ACC112 (cell line): ENCODE measurements at regions not wholly inside any gene's neighbourhood (a gene's known extent, or its start where the extent isn't known, plus 50 kb on each side); places are given as distances from the start of the nearest gene placed in this dataset.
"Not testable (repeated sequence)": the region's sequence is repeated elsewhere in the genome, so short reads cannot be mapped to it uniquely, and the experiment has no call there.

Experiments
- H2AFZ ChIP-seq: fragments of 200-600 bp; sonication (generic); one replicate; pipeline ENCODE4 v1.6.0; 2017; ENCODE audit warnings: antibody characterized with exemption, low read length; ENCODE audit not compliant: unreplicated experiment
- H3K27ac ChIP-seq: fragments of 200-600 bp; sonication (generic); 2 replicates; pipeline ENCODE4 v1.5.1; 2014; ENCODE audit warnings: low read depth, mild to moderate bottlenecking, antibody characterized with exemption, low read length, moderate library complexity
- H3K27me3 ChIP-seq: fragments of 200-600 bp; sonication (generic); 2 replicates; pipeline ENCODE4 v1.6.1; 2014; ENCODE audit warnings: mild to moderate bottlenecking, antibody characterized with exemption, low read length, moderate library complexity, mixed read lengths; ENCODE audit not compliant: insufficient read depth
- H3K36me3 ChIP-seq: fragments of 200-600 bp; sonication (generic); 2 replicates; pipeline ENCODE4 v1.6.1; 2016; ENCODE audit warnings: mild to moderate bottlenecking, antibody characterized with exemption, low read length, moderate library complexity, mixed read lengths; ENCODE audit not compliant: insufficient read depth
- H3K4me1 ChIP-seq: fragments of 200-600 bp; sonication (generic); one replicate; pipeline ENCODE4 v1.6.1; 2016; ENCODE audit warnings: low read length, mixed read lengths; ENCODE audit not compliant: insufficient read depth, unreplicated experiment, control insufficient read depth
- H3K4me3 ChIP-seq: fragments of 200-600 bp; sonication (generic); 2 replicates; pipeline ENCODE4 v1.5.1; 2014; ENCODE audit warnings: mild to moderate bottlenecking, low read depth, low read length
- H3K79me2 ChIP-seq: fragments of 200-600 bp; sonication (generic); one replicate; pipeline ENCODE4 v1.6.0; 2016; ENCODE audit warnings: low read length; ENCODE audit not compliant: control insufficient read depth, unreplicated experiment, insufficient read depth

DNA sequence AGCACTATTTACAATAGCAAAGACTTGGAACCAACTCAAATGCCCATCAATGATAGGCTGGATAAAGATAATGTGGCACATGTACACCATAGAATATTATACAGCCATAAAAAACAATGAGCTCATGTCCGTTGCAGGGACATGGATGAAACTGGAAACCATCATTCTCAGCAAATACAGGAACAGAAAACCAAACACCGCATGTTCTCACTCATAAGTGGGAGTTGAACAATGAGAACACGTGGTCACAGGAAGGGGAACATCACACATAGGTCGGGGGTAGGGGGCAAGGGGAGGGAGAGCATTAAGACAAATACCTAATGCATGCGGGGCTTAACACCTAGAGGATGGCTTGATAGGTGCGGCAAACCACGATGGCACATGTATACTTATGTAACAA lies 56.0 kb upstream of the XPO1 start:
- not testable (repeated sequence) for H3K27ac ChIP-seq, H3K36me3 ChIP-seq, H2AFZ ChIP-seq, H3K79me2 ChIP-seq, H3K27me3 ChIP-seq, H3K4me3 ChIP-seq, H3K4me1 ChIP-seq

DNA sequence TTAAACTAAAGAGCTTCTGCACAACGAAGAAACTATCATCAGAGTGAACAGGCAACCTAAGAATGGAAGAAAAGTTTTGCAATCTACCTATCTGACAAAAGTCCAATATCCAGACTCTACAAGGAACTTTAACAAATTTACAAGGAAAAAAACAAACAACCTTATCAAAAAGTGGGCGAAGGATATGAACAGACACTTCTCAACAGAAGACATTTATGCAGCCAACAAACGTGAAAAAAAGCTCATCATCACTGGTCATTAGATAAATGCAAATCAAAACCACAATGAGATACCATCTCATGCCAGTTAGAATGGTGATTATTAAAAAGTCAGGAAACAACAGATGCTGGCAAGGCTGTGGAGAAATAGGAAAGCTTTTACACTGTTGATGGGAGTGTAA lies 55.5 kb upstream of the XPO1 start:
- not testable (repeated sequence) for H3K27me3 ChIP-seq, H3K4me3 ChIP-seq, H3K36me3 ChIP-seq, H2AFZ ChIP-seq, H3K27ac ChIP-seq, H3K4me1 ChIP-seq, H3K79me2 ChIP-seq

DNA sequence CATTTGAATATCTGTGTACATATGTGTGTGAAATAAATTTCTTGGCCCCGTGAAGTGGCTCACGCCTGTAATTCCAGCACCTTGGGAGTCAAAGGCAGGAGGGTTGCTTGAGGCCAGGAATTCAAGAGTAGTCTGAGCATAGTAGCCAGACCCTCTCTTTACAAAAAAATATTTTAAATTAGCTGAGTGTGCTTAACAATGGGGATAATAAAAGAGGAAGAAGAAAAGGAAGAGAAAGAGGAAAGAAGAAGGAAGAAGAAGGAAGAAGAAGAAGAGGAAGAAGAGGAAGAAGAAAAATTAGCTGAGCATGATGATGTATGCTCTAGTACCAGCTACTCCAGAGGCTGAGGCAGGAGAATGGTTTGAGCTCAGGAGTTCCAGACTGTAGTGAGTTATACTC lies 52.1 kb upstream of the XPO1 start:
- Histone ChIP-seq H3K27me3 (no peaks in the 10 kb centered on the region), H3K4me1 (no peaks in the 10 kb centered on the region), H3K27ac (no peak overlapping the region), H2AFZ (no peak overlapping the region), H3K36me3 (no peaks in the 10 kb centered on the region), H3K4me3 (no peak overlapping the region), H3K79me2 (no peaks in the 10 kb centered on the region)

DNA sequence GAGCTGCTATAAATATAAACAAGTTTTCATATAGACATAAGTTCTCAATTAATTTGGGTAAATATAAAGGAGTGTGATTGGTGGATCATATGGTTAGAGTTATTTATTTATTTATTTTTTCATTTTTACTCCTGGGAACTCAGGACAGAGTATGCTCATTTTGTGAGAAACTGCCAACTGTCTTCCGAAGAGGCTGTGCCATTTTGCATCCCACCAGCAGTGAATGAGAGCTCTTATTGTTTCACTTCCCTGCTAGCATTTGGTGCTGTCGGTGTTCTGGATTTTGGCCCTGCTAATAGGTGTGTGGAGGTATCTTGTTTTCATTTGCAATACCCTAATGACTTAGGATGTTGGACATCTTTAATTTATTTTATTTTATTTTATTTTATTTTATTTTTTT lies 50.4 kb upstream of the XPO1 start:
- no peaks in the 10 kb centered on the region for H3K27me3 ChIP-seq

More for the DNA sequence above, 50.4 kb upstream of the XPO1 start:
- H2AFZ ChIP-seq: no peak overlapping the region
- H3K79me2 ChIP-seq: no peaks in the 10 kb centered on the region
- H3K27ac ChIP-seq: no peak overlapping the region
- H3K4me1 ChIP-seq: no peaks in the 10 kb centered on the region
- no peaks in the 10 kb centered on the region for H3K36me3 ChIP-seq
- no peak overlapping the region for H3K4me3 ChIP-seq
